ENCODE measurements at regions not wholly inside any gene's neighbourhood (a gene's known extent, or its start where the extent isn't known, plus 50 kb on each side); places are given as distances from the start of the nearest gene placed in this dataset.

GRCh38 chr12:116360579-116361413, 83.3 kb upstream of the MED13L start:
- H2AFZ ChIP-seq (ENCODE audit: control insufficient read depth, low read length), result no peak overlapping the region
- dilution Hi-C loops (cut with MboI; ENCODE audit: extremely low pct_ligation_motif_present, low sequenced_read_pairs), result no loop called here
- FAIRE-seq, result no peak
- H3K9me3 ChIP-seq (ENCODE audit: control insufficient read depth, low read depth, low read length), result no peaks in the 10 kb centered on the region
- H3K9ac ChIP-seq (ENCODE audit: control insufficient read depth, extremely low read depth, insufficient read depth, low read length), result no peak overlapping the region
- no peak overlapping the region for H3K27ac ChIP-seq (ENCODE audit: control insufficient read depth, insufficient read depth, low read length)
- H4K20me1 ChIP-seq (ENCODE audit: control insufficient read depth, extremely low read depth, insufficient read depth, low read length), result no peaks in the 10 kb centered on the region
- no peak overlapping the region for H3K4me3 ChIP-seq (ENCODE audit: control insufficient read depth in 2 of 3, extremely low read depth in 1 of 3, insufficient read depth in 2 of 3, low read depth in 1 of 3, low read length in 3 of 3)
- DNase-seq (ENCODE audit: low read depth, low spot score), result no peak
- H3K4me2 ChIP-seq (ENCODE audit: control insufficient read depth, extremely low read depth, insufficient read depth, low read depth, low read length), result no peak overlapping the region
- no peaks in the 10 kb centered on the region for H3K9me1 ChIP-seq (ENCODE audit: control insufficient read depth, extremely low read depth, insufficient read depth, low read length)
- no peak for TF ChIP-seq EZH2 (IDR thresholded peaks at IDR 0.05; ENCODE audit: low read length)
- TF ChIP-seq CTCF (optimal IDR thresholded peaks at IDR 0.05 in 1 of 3, IDR thresholded peaks at IDR 0.05 in 1 of 3, conservative IDR thresholded peaks at IDR 0.05 in 1 of 3; ENCODE audit: extremely low read depth in 1 of 3, insufficient read depth in 2 of 3, low read length in 3 of 3), result no peak
- H3K4me1 ChIP-seq (ENCODE audit: control insufficient read depth, extremely low read depth, insufficient read depth, low read length), result peaks cover 11% of the 10 kb centered on the region
- H3K79me2 ChIP-seq (ENCODE audit: control insufficient read depth, insufficient read depth, low read length), result no peaks in the 10 kb centered on the region
- H3K27me3 ChIP-seq (ENCODE audit: control insufficient read depth, extremely low read depth, insufficient read depth, low read length), result no peaks in the 10 kb centered on the region
- no peaks in the 10 kb centered on the region for H3K36me3 ChIP-seq (ENCODE audit: control insufficient read depth in 2 of 2, extremely low read depth in 1 of 2, insufficient read depth in 2 of 2, low read length in 2 of 2)

- DNase-seq (ENCODE audit: low read depth, low spot score) (no peak), FAIRE-seq (no peak)
- Histone ChIP-seq H3K36me3 (ENCODE audit: control insufficient read depth in 2 of 2, extremely low read depth in 1 of 2, insufficient read depth in 2 of 2, low read length in 2 of 2) (no peaks in the 10 kb centered on the region), H3K9me3 (ENCODE audit: control insufficient read depth, low read depth, low read length) (no peaks in the 10 kb centered on the region), H3K4me1 (ENCODE audit: control insufficient read depth, extremely low read depth, insufficient read depth, low read length) (peaks cover 11% of the 10 kb centered on the region), H3K9ac (ENCODE audit: control insufficient read depth, extremely low read depth, insufficient read depth, low read length) (no peak overlapping the region), H3K27me3 (ENCODE audit: control insufficient read depth, extremely low read depth, insufficient read depth, low read length) (no peaks in the 10 kb centered on the region), H3K4me2 (ENCODE audit: control insufficient read depth, extremely low read depth, insufficient read depth, low read depth, low read length) (no peak overlapping the region), H3K4me3 (ENCODE audit: control insufficient read depth in 2 of 3, extremely low read depth in 1 of 3, insufficient read depth in 2 of 3, low read depth in 1 of 3, low read length in 3 of 3) (no peak overlapping the region), H3K79me2 (ENCODE audit: control insufficient read depth, insufficient read depth, low read length) (no peaks in the 10 kb centered on the region), H3K9me1 (ENCODE audit: control insufficient read depth, extremely low read depth, insufficient read depth, low read length) (no peaks in the 10 kb centered on the region), H3K27ac (ENCODE audit: control insufficient read depth, insufficient read depth, low read length) (no peak overlapping the region), H4K20me1 (ENCODE audit: control insufficient read depth, extremely low read depth, insufficient read depth, low read length) (no peaks in the 10 kb centered on the region), H2AFZ (ENCODE audit: control insufficient read depth, low read length) (no peak overlapping the region)
- no peak for TF ChIP-seq CTCF (optimal IDR thresholded peaks at IDR 0.05 in 1 of 3, IDR thresholded peaks at IDR 0.05 in 1 of 3, conservative IDR thresholded peaks at IDR 0.05 in 1 of 3; ENCODE audit: extremely low read depth in 1 of 3, insufficient read depth in 2 of 3, low read length in 3 of 3)
- TF ChIP-seq EZH2 (IDR thresholded peaks at IDR 0.05; ENCODE audit: low read length), result no peak
- dilution Hi-C loops (cut with MboI; ENCODE audit: extremely low pct_ligation_motif_present, low sequenced_read_pairs), result no loop called here
Observed at GRCh38 chr12:116361414-116362223, 84.1 kb upstream of the MED13L start.
